ENCODE measurements at regions not wholly inside any gene's neighbourhood (a gene's known extent, or its start where the extent isn't known, plus 50 kb on each side); places are given as distances from the start of the nearest gene placed in this dataset.

- no peak for DNase-seq
These were observed 247.5 kb upstream of the GOLIM4 start for GRCh38 chr3:168342946-168343850.

- no peak for DNase-seq
These were observed 246.5 kb upstream of the GOLIM4 start for GRCh38 chr3:168341956-168342936.

GRCh38 chr3:168341192-168341815 is 245.6 kb upstream of the GOLIM4 start:
- DNase-seq: no peak

- no peak for DNase-seq
These were observed 242.4 kb upstream of the GOLIM4 start for GRCh38 chr3:168338161-168338560.

GRCh38 chr3:168336276-168336675 is 240.6 kb upstream of the GOLIM4 start:
- DNase-seq: no peak

GRCh38 chr3:168333410-168333935 is 237.7 kb upstream of the GOLIM4 start:
- no peak for DNase-seq

- no peak for DNase-seq
These were observed 236.0 kb upstream of the GOLIM4 start for GRCh38 chr3:168331756-168332155.

GRCh38 chr3:168330983-168331382 is 235.3 kb upstream of the GOLIM4 start:
- no peak for DNase-seq

GRCh38 chr3:168327856-168328255 is 232.1 kb upstream of the GOLIM4 start:
- DNase-seq: no peak

- no peak for DNase-seq
These were observed 230.0 kb upstream of the GOLIM4 start for GRCh38 chr3:168325684-168326083.

GRCh38 chr3:168322941-168323340 is 227.2 kb upstream of the GOLIM4 start:
- no peak for DNase-seq

- no peak for DNase-seq
These were observed 218.4 kb upstream of the GOLIM4 start for GRCh38 chr3:168314166-168314565.

- DNase-seq: no peak
These were observed 217.3 kb upstream of the GOLIM4 start for GRCh38 chr3:168312984-168313383.

- no peak for DNase-seq
These were observed 212.2 kb upstream of the GOLIM4 start for GRCh38 chr3:168307893-168308292.

GRCh38 chr3:168295027-168295426 is 199.3 kb upstream of the GOLIM4 start:
- no peak for DNase-seq

GRCh38 chr3:168292296-168292695 is 196.6 kb upstream of the GOLIM4 start:
- DNase-seq: no peak

- no peak for DNase-seq
These were observed 193.8 kb upstream of the GOLIM4 start for GRCh38 chr3:168289471-168290008.

- no peak for DNase-seq
These were observed 193.0 kb upstream of the GOLIM4 start for GRCh38 chr3:168288511-168289401.

GRCh38 chr3:168285506-168285905 is 189.8 kb upstream of the GOLIM4 start:
- no peak for DNase-seq

- DNase-seq: no peak
These were observed 189.0 kb upstream of the GOLIM4 start for GRCh38 chr3:168284728-168285127.

GRCh38 chr3:168275662-168276061 is 179.9 kb upstream of the GOLIM4 start:
- DNase-seq: no peak
